ENCODE measurements at regions not wholly inside any gene's neighbourhood (a gene's known extent, or its start where the extent isn't known, plus 50 kb on each side); places are given as distances from the start of the nearest gene placed in this dataset.

DNA sequence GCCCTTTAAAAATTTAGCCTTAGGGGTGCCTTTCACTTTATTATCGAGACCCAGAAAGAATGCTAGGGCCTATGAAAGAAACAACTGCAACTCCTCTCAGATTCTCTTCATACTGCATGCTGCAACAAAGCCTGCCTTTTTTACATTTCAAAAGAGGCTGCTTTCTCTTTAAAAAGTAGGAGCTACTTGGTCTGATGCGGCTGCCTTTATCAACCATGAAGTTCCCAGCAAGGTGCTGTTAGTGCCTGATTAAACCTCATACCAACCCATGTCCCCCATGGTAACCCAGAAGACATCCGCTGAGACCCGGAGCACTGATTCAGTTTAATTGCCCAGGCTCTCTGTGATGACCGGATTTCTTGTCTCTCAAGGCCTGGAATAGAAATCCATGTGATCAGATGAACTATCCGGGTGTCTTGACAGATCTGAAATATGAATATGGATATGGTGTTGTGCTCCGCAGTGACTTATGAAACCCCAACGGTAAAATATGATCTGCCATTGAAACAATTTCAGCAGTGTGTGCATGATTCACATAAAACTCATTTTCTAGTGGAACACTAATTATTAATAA, 368.3 kb downstream of the ZNF521 start:
- no peak overlapping the region for H3K27ac ChIP-seq
- TF ChIP-seq ZFX (IDR thresholded peaks at IDR 0.05) = no peak
- TF ChIP-seq, protein P1, sequence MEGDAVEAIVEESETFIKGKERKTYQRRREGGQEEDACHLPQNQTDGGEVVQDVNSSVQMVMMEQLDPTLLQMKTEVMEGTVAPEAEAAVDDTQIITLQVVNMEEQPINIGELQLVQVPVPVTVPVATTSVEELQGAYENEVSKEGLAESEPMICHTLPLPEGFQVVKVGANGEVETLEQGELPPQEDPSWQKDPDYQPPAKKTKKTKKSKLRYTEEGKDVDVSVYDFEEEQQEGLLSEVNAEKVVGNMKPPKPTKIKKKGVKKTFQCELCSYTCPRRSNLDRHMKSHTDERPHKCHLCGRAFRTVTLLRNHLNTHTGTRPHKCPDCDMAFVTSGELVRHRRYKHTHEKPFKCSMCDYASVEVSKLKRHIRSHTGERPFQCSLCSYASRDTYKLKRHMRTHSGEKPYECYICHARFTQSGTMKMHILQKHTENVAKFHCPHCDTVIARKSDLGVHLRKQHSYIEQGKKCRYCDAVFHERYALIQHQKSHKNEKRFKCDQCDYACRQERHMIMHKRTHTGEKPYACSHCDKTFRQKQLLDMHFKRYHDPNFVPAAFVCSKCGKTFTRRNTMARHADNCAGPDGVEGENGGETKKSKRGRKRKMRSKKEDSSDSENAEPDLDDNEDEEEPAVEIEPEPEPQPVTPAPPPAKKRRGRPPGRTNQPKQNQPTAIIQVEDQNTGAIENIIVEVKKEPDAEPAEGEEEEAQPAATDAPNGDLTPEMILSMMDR (conservative IDR thresholded peaks at IDR 0.05) = no peak

DNA sequence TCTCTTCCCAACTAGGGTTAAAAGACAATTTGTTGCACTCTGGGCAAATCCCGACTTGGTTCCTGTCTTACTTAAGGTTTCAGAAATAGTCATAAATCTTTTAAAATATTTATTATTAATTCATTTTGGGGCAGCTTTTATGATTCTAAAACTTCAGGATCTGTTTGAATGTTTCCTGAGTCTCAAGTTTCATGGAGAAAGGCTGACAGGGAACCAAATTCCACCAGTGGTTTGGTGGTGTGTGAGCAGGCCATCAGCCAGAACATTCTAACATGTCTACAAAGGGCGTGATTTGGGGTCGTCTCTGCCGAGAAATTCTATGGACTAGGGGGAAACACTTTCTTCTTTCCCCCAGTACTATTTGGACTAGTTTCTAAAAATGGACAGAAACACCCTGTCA, 366.4 kb downstream of the ZNF521 start:
- no peak overlapping the region for H3K27ac ChIP-seq
- TF ChIP-seq ZFX (IDR thresholded peaks at IDR 0.05) = no peak

DNA sequence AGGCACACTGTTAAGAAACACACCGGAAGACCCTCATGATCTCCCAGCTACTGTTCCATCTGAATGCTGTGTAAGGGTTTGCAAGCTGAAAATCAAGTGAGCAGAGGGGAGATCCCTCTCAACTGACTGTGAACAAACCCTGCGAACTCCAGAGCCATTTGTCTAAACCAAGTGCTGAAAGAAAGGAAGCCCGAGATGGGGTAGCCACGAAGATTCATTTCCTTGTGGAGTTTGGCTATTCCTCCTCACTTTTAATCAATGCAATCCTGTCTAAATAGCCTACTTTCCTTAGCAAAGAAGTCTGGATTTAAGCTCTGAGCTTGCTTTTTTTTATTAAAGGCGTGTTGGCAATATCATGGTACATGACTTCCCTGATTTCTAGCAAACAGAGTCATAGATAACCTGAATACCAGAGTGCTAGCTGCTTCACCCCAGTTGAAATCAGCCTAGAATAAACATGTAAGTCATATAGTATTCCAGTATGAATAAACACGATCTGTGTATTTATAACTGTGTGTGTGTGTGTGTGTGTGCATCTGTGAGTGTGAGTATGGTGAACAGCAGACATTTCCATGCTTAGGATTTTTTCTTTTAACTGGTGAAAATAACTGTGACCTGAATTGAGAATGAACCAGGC, 365.2 kb downstream of the ZNF521 start:
- TF ChIP-seq, protein P1 (conservative IDR thresholded peaks at IDR 0.05) = no peak
- TF ChIP-seq ZFX (IDR thresholded peaks at IDR 0.05) = no peak
- no peak overlapping the region for H3K27ac ChIP-seq

DNA sequence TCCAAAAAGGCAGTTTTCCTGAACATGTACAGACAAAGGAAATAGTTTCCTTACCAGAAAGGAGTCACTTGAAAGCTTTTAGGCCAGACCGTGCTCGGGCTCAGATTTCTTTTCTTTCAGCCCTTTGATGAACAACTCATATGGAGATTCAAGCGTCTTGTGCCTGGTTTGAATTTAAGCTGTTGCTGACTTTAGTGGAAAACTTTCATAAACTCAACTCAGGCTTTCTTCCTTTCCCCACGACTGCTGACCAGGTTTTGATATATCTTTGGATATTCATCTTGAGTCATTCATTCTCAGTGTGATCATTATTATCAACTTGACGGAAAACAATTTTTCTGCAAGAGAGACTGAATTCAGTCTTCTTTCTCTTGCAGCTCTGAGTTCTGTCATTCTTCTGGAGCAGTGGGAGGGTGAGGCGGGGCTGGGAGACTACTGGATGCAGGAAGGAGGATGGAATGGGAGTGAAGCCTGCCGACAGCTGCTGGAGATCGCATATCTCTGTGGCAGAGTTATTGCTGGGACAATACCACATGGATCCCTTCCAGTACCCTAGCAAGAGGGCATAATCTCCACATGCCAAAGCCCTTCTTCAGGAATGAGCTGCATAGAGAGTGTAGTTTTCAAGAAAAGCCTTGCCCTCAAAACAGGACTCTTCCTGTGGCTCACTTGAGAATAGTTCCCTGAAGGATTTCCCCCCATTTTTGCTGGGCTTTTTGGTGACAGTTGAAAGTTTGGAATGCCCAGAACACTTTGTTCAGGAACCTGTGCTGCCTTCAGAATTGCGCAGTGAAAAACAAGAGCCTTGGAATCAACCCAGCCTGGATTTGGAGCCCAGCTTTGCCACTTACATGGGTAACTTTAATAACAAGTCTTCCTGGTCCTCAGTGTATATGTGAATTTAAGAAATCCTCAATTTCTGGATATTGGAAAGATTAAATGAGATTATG, 364.4 kb downstream of the ZNF521 start:
- no peak overlapping the region for H3K27ac ChIP-seq
- TF ChIP-seq, protein P1 (conservative IDR thresholded peaks at IDR 0.05) = no peak
- no peak for TF ChIP-seq ZFX (IDR thresholded peaks at IDR 0.05)

DNA sequence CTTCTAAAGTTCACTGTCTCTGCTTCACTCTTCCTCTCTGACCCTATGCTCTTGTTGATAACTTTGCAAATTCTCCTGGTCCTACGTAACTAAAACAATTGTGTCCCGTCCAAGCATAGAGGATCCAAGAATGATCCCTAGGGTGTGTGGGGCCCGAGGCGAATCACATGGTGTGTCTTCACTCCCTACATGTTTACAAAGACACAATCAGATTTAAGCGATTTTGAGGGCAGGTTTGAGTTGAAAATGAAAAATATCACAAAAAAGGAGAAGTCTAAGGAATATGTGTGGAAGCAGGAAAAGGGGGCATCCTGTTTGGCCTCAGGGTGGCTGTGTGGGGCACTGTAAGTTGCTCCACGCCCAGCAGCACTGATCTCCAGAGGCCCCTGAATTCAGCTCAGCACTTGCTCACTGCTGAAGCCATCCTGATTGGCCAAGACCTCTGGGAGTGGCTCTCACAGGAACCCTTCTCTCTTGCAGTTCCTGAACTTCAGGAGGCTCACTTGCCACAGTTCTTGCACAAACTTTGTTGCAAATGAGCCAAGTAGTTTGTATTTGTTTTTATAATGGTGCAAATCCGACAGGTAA, 363.6 kb downstream of the ZNF521 start:
- TF ChIP-seq ZFX (IDR thresholded peaks at IDR 0.05) = no peak
- TF ChIP-seq, protein P1 (conservative IDR thresholded peaks at IDR 0.05) = no peak
- no peak overlapping the region for H3K27ac ChIP-seq

DNA sequence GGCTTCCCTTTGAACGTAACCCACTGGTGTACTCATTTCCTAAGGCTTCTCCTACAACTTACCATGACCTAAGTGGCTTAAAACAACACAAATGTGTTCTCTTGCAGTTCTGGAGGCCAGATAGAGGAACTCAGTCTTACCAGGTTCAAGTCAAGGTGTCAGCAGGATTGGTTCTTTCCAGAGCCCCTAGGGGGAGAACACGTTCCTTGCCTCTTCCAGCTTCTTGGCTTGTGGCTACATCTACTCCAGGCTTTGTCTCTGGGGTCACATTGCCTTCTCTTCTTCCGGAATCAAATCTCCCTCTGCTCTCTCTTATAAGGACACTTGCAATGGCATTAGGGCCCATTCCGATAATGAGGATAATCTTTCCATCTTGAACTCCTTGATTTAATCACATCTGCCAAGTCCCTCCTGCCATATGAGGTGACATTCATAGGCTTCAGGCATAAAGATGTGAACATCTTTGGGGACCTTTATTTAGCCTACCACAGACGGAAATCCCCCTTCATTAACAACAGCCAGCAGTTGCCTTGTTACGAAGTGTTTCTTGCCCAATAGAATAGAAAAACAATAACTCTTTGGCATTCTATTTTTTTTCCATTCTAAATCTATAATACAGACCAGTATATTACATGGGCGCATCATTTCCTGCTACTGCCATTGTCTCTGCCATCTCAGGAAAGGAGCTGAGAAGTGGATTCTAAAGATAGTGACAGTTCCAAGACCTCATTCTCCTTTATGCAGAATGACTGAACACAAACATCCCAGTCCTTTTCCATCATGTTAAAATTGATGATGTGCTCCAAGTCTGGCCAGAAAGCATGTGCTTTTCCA, 362.0 kb downstream of the ZNF521 start:
- H3K27ac ChIP-seq = no peak overlapping the region
- TF ChIP-seq, protein P1 (conservative IDR thresholded peaks at IDR 0.05) = 0 out of 2 replicates have a peak, but pooled peaks have one; percentile 6
- TF ChIP-seq ZFX (IDR thresholded peaks at IDR 0.05) = no peak

DNA sequence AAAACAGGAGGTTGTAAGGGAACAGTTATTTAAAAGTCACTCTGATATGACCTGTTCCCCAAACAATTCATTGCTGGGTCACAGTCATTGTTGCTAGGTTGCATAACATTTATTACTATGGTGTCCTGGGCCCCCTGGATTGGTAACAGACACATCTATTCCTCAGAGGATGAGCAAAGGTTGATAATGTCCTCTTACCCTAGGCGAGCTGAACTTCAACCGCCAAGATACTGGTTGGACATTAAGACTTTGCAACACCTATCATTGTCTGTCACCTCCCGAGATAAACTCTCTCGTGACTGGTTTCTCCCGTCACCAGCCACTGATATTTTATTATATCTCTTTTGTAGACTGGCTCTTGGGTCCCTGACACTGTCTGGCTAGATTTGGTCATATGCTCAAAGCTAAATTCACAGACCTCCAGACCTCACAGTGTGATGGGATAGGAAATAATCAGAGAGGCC, 361.3 kb downstream of the ZNF521 start:
- no peak overlapping the region for H3K27ac ChIP-seq
- TF ChIP-seq, protein P1 (conservative IDR thresholded peaks at IDR 0.05) = no peak
- no peak for TF ChIP-seq ZFX (IDR thresholded peaks at IDR 0.05)
